GM18520 (cell line): ENCODE measurements at regions not wholly inside any gene's neighbourhood (a gene's known extent, or its start where the extent isn't known, plus 50 kb on each side); places are given as distances from the start of the nearest gene placed in this dataset.

ENCODE experiments used
- ATAC-seq: cut with Tn5 transposase; IDR thresholded peaks from one replicate; pipeline ENCODE4 v1.9.1; 2021; ENCODE audit not compliant: unreplicated experiment

DNA sequence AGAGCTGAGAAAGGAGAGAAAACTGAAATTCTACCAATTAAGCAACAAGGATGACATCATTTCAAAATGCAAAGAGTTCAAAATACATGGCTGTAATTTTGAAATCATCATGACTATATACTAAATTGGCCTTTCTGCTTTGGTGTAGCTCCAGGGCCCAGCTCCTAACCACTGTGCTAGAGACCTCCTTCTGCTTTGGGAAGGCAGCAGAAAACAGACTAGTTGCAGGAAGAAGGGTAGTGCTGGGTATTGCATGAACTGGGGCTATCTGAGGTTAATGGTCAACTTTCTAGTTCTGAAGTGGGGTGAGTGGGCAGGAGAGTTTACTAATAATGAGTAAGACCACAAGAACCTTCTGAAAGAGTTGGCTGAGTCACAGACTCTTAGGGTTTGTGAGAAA lies 66.2 kb downstream of the PTGER2 start:
- ATAC-seq: peak; percentile 98
